Esophagus muscularis mucosa (tissue), 3 donors: ENCODE measurements at regions not wholly inside any gene's neighbourhood (a gene's known extent, or its start where the extent isn't known, plus 50 kb on each side); places are given as distances from the start of the nearest gene placed in this dataset.

Experiments
- CTCF ChIP-seq, 3 experiments: fragments of 200-600 bp in 2 of 3; fragments of 450-650 bp in 1 of 3; sonication (generic) in 2 of 3; IDR thresholded peaks; one replicate each; pipeline ENCODE4 v1.5.1; 2017 to 2019; ENCODE audit warnings: antibody characterized with exemption in 3 of 3, mild to moderate bottlenecking in 2 of 3, moderate library complexity in 1 of 3
- POLR2A ChIP-seq: fragments of 450-650 bp; IDR thresholded peaks from one replicate; pipeline ENCODE4 v1.6.1; 2017; ENCODE audit warnings: antibody characterized with exemption, moderate library complexity, mild to moderate bottlenecking, low read depth
- POLR2AphosphoS5 ChIP-seq, 2 donors: sonication (generic); formaldehyde crosslinking; IDR thresholded peaks; one replicate each; pipeline ENCODE4 v1.6.1; 2017; ENCODE audit warnings: antibody characterized with exemption in 2 of 2

DNA sequence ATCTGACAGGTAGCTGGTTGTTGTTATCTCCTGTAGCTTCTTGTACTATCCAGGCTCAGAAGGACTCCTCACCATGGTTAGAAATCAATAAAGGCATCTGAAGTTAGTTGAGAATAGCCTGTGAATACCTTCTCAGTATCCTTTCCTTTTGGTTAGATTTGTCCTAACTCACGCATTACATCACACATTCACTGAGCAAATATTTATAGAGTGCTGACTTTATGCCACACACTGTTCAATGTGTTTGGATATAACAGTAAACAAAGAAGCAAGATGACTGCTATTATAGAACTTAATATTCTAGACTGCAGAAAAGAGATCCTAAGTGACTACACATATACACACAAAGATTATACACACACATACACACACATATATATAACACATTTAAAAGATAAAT, 889.9 kb upstream of the CHAC2 start:
- TF ChIP-seq CTCF (IDR thresholded peaks at IDR 0.05) (no peak), POLR2AphosphoS5 (IDR thresholded peaks at IDR 0.05) (no peak), POLR2A (no peak)
